Cardiac fibroblast (primary cell): ENCODE measurements at regions not wholly inside any gene's neighbourhood (a gene's known extent, or its start where the extent isn't known, plus 50 kb on each side); places are given as distances from the start of the nearest gene placed in this dataset.

ENCODE experiments used
- DNase-seq, 2 donors: peaks; one replicate each; pipeline versions ENCODE4 v3.0.0 to v3.0.0-alpha.2; 2010; ENCODE audit warnings: low read depth in 2 of 2
- H3K4me3 ChIP-seq, 2 donors: replicated peaks in 1 of 2; 1 replicate in 1 of 2; 2 replicates in 1 of 2; pipeline ENCODE4 v1.5.1; 2011; ENCODE audit warnings: low read depth in 2 of 2, low read length in 2 of 2, mild to moderate bottlenecking in 2 of 2, moderate library complexity in 1 of 2
- TF ChIP-seq, protein P1 (sequence below): IDR thresholded peaks from one replicate; pipeline ENCODE4 v1.5.1; 2011; ENCODE audit warnings: low read depth, mild to moderate bottlenecking, low read length, inconsistent platforms

- no peak for DNase-seq
- TF ChIP-seq, protein P1, sequence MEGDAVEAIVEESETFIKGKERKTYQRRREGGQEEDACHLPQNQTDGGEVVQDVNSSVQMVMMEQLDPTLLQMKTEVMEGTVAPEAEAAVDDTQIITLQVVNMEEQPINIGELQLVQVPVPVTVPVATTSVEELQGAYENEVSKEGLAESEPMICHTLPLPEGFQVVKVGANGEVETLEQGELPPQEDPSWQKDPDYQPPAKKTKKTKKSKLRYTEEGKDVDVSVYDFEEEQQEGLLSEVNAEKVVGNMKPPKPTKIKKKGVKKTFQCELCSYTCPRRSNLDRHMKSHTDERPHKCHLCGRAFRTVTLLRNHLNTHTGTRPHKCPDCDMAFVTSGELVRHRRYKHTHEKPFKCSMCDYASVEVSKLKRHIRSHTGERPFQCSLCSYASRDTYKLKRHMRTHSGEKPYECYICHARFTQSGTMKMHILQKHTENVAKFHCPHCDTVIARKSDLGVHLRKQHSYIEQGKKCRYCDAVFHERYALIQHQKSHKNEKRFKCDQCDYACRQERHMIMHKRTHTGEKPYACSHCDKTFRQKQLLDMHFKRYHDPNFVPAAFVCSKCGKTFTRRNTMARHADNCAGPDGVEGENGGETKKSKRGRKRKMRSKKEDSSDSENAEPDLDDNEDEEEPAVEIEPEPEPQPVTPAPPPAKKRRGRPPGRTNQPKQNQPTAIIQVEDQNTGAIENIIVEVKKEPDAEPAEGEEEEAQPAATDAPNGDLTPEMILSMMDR: no peak
- no peak overlapping the region for H3K4me3 ChIP-seq
Measured at GRCh38 chr17:34847938-34848337, 113.3 kb downstream of the CCT6B start.

GRCh38 chr17:34845296-34845695, 116.0 kb downstream of the CCT6B start:
- DNase-seq: no peak
- H3K4me3 ChIP-seq: no peak overlapping the region
- TF ChIP-seq, protein P1: no peak

GRCh38 chr17:34843682-34844081, 117.6 kb downstream of the CCT6B start:
- DNase-seq: no peak

GRCh38 chr17:34842235-34842634, 119.0 kb downstream of the CCT6B start:
- TF ChIP-seq, protein P1: no peak
- no peak for DNase-seq
- H3K4me3 ChIP-seq: no peak overlapping the region

More at GRCh38 chr17:34843682-34844081, 117.6 kb downstream of the CCT6B start:
- H3K4me3 ChIP-seq: no peak overlapping the region
- TF ChIP-seq, protein P1: no peak

DNA sequence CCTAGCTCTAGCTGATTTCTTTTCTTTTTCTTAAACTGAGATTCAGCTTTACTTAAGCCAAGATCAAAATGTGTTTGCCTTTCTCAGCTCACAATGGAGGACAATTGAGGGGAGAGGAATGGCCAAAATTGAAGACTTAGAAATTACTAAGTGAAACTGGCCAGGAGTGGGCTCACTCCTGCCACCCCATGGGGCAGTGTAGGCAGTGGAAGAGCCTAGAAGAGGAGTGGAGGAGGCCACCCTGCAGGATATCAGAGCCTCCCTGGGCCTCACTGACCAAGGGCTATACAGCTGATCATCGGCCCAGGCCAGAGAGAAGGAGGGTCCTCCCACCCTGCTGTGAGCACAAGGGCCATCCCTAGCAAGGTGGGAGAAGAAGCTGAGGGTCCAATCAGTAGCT, 119.8 kb downstream of the CCT6B start:
- no peak overlapping the region for H3K4me3 ChIP-seq
- TF ChIP-seq, protein P1: no peak
- DNase-seq: no peak

GRCh38 chr17:34840750-34841149, 120.5 kb downstream of the CCT6B start:
- TF ChIP-seq, protein P1: no peak
- H3K4me3 ChIP-seq: no peak overlapping the region
- DNase-seq: no peak

DNA sequence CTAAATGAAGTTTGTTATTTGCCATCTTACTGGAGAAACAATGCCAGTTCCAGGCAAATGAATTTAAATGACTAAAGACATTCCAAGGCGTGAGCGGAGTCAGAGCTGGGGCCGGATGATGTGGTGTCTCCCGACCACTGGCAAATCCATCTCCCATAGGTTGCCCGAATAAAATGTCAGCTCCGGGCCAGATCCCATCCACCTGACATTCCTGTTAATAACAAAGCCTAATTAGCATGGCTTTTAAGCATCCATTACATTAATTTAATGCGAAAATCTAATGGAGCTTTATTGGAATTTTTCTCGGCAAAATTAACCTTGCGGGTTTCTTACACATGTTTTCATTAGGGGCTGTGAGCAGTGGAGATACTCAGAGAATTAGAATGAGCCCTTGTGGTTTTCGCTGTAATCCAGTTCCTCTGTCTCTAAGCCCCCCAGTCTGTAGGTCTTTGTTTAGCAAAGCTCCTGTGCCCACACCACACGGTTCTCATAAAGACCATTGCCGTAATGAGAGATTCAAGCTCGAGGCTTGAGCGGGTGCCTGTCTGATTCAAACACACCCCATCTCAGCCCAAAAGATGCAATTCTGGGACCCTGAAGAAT, 123.3 kb downstream of the CCT6B start:
- DNase-seq: no peak
- no peak overlapping the region for H3K4me3 ChIP-seq
- TF ChIP-seq, protein P1: no peak
